Epidermal melanocyte (primary cell): ENCODE measurements at regions not wholly inside any gene's neighbourhood (a gene's known extent, or its start where the extent isn't known, plus 50 kb on each side); places are given as distances from the start of the nearest gene placed in this dataset.
"Not testable (repeated sequence)": the region's sequence is repeated elsewhere in the genome, so short reads cannot be mapped to it uniquely, and the experiment has no call there.

Experiments used
- DNase-seq: peaks from one replicate; pipeline ENCODE4 v3.0.0; 2011; ENCODE audit warnings: low spot score; ENCODE audit not compliant: insufficient read length

- no peak for DNase-seq
Measured at GRCh38 chr5:71821029-71821428, 102.0 kb downstream of the CARTPT start.

DNA sequence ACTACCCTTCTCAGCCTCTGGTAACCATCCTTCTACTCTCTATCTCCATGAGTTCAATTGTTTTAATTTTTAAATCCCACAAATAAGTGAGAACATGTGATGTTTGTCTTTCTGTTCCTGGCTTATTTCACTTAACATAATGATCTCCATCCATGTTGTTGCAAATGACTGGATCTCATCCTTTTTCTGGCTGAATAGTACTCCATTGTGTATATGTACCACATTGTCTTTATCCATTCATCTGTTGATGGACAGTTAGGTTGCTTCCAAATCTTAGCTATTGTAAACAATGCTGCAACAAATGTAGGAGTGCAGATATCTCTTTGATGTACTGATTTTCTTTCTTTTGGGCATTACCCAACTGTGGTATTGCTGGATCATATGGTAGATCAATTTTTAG lies 103.0 kb downstream of the CARTPT start:
- DNase-seq = not testable (repeated sequence)

DNA sequence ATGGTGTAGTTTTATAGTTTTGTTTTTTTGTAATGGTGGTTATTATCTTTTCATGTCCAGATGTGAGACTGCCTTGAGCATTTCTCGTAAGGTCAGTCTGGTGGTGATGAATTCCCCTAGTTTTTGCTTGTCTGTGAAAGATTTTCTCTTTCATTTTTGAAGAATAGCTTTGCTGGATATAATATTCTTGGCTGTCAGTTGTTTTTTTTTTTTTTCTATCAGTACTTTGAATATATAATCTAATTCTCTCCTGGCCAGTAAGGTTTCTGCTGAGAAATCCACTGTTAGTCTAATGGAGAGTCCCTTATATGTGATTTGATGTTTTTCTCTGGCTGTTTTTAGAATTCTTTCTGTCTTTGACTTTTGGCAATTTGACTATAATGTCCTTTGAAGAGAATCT lies 106.9 kb downstream of the CARTPT start:
- no peak for DNase-seq

DNA sequence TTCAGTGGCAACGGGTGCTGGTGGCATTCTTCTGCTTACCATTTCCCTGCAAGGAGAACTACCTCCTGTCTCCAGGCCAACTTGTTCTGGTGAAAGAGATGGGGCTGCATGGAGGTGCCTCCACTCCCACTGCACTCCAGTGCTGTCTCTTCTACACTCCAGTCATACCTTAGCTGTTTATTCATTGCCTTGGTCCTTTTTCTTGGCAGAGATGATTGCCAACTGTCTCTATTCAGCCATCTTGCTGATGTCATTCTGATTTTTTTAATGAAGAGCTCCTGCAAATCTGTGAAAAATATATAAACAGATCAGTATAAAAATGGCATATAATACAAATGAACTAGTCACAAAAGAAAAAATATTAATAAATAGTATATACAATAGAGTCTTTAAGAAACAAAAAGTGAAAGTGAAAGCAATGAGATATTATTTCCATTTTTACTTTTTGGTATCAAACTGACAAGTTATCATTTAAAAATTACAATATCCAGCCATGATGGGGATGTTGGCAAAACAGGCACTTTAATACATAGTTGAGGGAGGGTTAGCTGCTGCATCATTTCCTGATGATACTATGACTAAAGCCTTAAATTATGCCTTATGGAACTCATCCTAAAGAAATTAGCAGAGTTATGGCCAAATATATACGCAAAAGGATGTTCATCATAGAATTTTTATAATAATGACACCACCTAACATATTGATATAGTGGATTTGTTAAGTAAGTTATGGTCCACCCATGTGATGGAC lies 109.4 kb downstream of the CARTPT start:
- no peak for DNase-seq

DNA sequence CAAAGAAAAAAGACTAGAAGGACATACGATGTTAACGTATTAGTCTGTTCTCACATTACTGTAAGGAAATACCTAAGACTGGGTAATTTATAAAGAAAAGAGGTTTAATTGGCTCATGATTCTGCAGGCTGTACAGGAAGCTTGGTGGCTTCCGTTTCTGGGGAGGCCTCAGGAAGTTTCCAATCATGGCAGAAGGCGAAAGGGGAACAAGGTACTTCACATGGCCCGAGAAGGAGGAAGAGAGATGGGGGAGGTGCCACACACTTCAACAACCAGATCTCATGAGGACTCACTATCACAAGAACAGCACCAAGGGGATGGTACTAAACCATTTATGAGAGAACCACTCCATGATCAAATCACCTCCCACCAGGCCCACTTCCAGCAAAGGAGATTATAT lies 110.1 kb downstream of the CARTPT start:
- no peak for DNase-seq

- DNase-seq = peak; percentile 71
Measured at GRCh38 chr5:71830681-71831539, 111.8 kb downstream of the CARTPT start.

- DNase-seq = no peak
Measured at GRCh38 chr5:71832812-71833715, 114.0 kb downstream of the CARTPT start.

- no peak for DNase-seq
Measured at GRCh38 chr5:71834601-71835000, 115.5 kb downstream of the CARTPT start.

GRCh38 chr5:71836084-71836483 lies 117.0 kb downstream of the CARTPT start:
- no peak for DNase-seq

GRCh38 chr5:71836559-71837112 lies 117.6 kb downstream of the CARTPT start:
- DNase-seq = no peak

DNA sequence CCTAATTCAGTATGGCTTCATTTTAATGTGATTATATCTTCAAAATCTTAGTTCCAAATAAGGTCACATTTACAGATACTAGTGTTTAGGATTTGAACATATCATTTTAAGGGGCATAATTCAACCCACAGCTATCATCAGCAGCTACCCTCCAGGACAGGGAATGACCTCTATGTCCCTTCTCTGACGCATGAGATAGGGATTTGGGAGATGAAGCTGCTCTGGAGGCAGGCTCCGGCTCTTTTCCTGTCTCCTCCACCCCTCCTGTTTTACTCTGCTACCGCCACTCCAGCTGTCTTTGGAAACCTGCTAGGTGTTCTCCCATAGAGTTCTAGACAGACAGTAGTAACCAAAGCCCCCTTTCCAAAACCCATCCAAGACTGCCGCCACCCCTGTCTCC lies 119.2 kb downstream of the CARTPT start:
- no peak for DNase-seq

DNA sequence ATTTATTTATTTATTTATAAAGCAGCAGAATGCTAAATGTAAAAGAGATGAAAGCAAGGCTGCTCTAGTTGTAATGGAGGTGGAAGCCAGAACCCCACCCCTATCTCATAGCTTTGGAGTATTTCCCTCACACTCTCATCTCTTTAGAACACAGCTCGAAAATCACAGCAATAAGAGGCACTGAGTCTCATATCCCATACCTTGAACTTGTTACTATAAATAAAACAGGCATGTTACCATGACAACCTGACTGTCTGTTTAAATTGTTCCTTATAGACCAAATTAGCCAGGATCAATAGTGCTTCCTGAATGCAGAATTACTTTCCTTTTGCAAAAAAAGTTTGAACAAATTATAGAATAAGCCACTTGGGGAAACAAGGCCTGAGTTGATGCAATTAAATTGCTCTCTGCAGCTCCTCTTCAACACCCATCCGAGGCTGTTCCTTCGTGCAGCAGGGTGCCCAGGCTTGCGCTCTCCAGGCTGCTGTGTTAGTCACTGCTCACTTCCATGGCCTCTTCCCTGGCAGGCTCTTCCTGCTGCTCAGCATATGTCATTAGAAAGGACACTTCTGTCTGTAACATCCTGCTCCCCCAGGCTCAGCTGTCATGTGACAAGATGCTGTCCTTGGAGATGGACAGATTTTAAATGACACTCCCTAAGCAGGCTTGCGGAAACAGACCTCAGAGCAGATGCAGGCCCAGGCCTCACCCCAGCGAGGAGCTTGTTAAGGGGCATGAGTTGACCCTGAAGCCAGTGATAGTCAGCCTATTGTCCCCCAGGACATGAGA lies 120.2 kb downstream of the CARTPT start:
- no peak for DNase-seq

GRCh38 chr5:71841107-71841506 lies 122.0 kb downstream of the CARTPT start:
- DNase-seq = no peak

GRCh38 chr5:71843111-71843510 lies 124.0 kb downstream of the CARTPT start:
- DNase-seq = no peak

GRCh38 chr5:71844862-71845261 lies 125.8 kb downstream of the CARTPT start:
- no peak for DNase-seq

- no peak for DNase-seq
Measured at GRCh38 chr5:71859515-71859914, 140.4 kb downstream of the CARTPT start.

- DNase-seq = no peak
Measured at GRCh38 chr5:71860048-71860447, 141.0 kb downstream of the CARTPT start.

- no peak for DNase-seq
Measured at GRCh38 chr5:71861682-71862081, 142.6 kb downstream of the CARTPT start.

DNA sequence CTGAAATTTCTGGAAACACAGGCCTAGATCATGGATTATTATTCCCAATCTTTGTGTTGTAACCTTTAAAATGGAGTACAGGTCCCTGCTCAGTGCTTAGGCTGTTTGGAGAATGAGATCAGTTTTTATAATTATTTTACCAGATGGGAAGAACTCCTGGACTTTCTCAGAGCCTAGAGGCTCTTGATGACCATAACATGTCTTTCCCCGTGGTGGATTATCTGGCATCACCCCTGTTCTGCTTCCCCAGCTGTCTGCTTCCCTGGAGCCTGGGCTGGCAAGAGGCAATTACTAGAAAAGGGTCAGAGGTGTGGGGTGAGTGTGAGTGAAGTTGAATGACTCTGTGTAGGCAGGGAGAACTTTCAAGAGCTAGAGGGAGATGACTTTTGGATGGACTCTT lies 143.0 kb downstream of the CARTPT start:
- no peak for DNase-seq

- DNase-seq = no peak
Measured at GRCh38 chr5:71862507-71863060, 143.5 kb downstream of the CARTPT start.
